OCI-LY3 (cell line): ENCODE measurements at regions not wholly inside any gene's neighbourhood (a gene's known extent, or its start where the extent isn't known, plus 50 kb on each side); places are given as distances from the start of the nearest gene placed in this dataset.

Experiments
- EZH2phosphoT487 ChIP-seq: fragments of 200-600 bp; shearing (Covaris generic); IDR thresholded peaks from 2 replicates; pipeline ENCODE4 v1.6.1; 2018; ENCODE audit warnings: antibody characterized with exemption, mixed run types, low read depth
- TF ChIP-seq, protein P1 (sequence below): fragments of 200-600, 300-600 bp; sonication (generic); IDR thresholded peaks from 2 replicates; pipeline ENCODE4 v1.5.1; 2014; ENCODE audit warnings: antibody characterized with exemption, low read length, low read depth

GRCh38 chr11:92775003-92775676 lies 194.3 kb upstream of the MTNR1B start:
- TF ChIP-seq, protein P1, sequence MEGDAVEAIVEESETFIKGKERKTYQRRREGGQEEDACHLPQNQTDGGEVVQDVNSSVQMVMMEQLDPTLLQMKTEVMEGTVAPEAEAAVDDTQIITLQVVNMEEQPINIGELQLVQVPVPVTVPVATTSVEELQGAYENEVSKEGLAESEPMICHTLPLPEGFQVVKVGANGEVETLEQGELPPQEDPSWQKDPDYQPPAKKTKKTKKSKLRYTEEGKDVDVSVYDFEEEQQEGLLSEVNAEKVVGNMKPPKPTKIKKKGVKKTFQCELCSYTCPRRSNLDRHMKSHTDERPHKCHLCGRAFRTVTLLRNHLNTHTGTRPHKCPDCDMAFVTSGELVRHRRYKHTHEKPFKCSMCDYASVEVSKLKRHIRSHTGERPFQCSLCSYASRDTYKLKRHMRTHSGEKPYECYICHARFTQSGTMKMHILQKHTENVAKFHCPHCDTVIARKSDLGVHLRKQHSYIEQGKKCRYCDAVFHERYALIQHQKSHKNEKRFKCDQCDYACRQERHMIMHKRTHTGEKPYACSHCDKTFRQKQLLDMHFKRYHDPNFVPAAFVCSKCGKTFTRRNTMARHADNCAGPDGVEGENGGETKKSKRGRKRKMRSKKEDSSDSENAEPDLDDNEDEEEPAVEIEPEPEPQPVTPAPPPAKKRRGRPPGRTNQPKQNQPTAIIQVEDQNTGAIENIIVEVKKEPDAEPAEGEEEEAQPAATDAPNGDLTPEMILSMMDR, result no peak
- no peak for TF ChIP-seq EZH2phosphoT487
